ENCODE measurements at regions not wholly inside any gene's neighbourhood (a gene's known extent, or its start where the extent isn't known, plus 50 kb on each side); places are given as distances from the start of the nearest gene placed in this dataset.

GRCh38 chr11:76730887-76731565 is 52.1 kb upstream of the TSKU start:
- DNase-seq (ENCODE audit: extremely low read depth, low read depth) = no peak
- TF ChIP-seq, protein P1, sequence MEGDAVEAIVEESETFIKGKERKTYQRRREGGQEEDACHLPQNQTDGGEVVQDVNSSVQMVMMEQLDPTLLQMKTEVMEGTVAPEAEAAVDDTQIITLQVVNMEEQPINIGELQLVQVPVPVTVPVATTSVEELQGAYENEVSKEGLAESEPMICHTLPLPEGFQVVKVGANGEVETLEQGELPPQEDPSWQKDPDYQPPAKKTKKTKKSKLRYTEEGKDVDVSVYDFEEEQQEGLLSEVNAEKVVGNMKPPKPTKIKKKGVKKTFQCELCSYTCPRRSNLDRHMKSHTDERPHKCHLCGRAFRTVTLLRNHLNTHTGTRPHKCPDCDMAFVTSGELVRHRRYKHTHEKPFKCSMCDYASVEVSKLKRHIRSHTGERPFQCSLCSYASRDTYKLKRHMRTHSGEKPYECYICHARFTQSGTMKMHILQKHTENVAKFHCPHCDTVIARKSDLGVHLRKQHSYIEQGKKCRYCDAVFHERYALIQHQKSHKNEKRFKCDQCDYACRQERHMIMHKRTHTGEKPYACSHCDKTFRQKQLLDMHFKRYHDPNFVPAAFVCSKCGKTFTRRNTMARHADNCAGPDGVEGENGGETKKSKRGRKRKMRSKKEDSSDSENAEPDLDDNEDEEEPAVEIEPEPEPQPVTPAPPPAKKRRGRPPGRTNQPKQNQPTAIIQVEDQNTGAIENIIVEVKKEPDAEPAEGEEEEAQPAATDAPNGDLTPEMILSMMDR (IDR thresholded peaks at IDR 0.05; ENCODE audit: low read depth, low read length) = no peak

GRCh38 chr11:76732643-76733042 is 50.5 kb upstream of the TSKU start:
- DNase-seq (ENCODE audit: extremely low read depth, low read depth) = no peak
- TF ChIP-seq, protein P1 (IDR thresholded peaks at IDR 0.05; ENCODE audit: low read depth, low read length) = no peak
